H9 (cell line): ENCODE measurements at regions not wholly inside any gene's neighbourhood (a gene's known extent, or its start where the extent isn't known, plus 50 kb on each side); places are given as distances from the start of the nearest gene placed in this dataset.

Source experiments
- DNase-seq: peaks from one replicate; pipeline ENCODE4 v3.0.0-alpha.2; 2017
- H2AFZ ChIP-seq: one replicate; pipeline ENCODE4 v1.6.1; 2013; ENCODE audit warnings: mild to moderate bottlenecking, low read length, control low read depth, moderate library complexity
- H2AK5ac ChIP-seq: 2 replicates; pipeline ENCODE4 v1.6.1; 2013; ENCODE audit warnings: low read length, control low read depth, mixed read lengths; ENCODE audit not compliant: insufficient read length
- H2BK120ac ChIP-seq: one replicate; pipeline ENCODE4 v1.6.1; 2013; ENCODE audit warnings: low read depth, mild to moderate bottlenecking, low read length, control low read depth, inconsistent platforms; ENCODE audit not compliant: poor library complexity, severe bottlenecking
- H2BK12ac ChIP-seq: 2 replicates; pipeline ENCODE4 v1.6.1; 2013; ENCODE audit warnings: low read length, control low read depth, mixed read lengths, low read depth; ENCODE audit not compliant: insufficient read length
- H2BK15ac ChIP-seq: 2 replicates; pipeline ENCODE4 v1.6.1; 2013; ENCODE audit warnings: low read depth, low read length, control low read depth
- H2BK20ac ChIP-seq: one replicate; pipeline ENCODE4 v1.6.1; 2013; ENCODE audit warnings: low read depth, mild to moderate bottlenecking, low read length, control low read depth, inconsistent platforms; ENCODE audit not compliant: poor library complexity, severe bottlenecking
- H2BK5ac ChIP-seq: 2 replicates; pipeline ENCODE4 v1.6.1; 2013; ENCODE audit warnings: low read length, control low read depth, mixed read lengths; ENCODE audit not compliant: insufficient read length
- H3K14ac ChIP-seq: 2 replicates; pipeline ENCODE4 v1.6.1; 2013; ENCODE audit warnings: low read length, control low read depth; ENCODE audit not compliant: insufficient read depth
- H3K18ac ChIP-seq: 2 replicates; pipeline ENCODE4 v1.6.1; 2013; ENCODE audit warnings: low read depth, mild to moderate bottlenecking, mixed read lengths, low read length, control low read depth; ENCODE audit not compliant: insufficient read length
- H3K23ac ChIP-seq: 2 replicates; pipeline ENCODE4 v1.6.1; 2013; ENCODE audit warnings: low read length, control low read depth, mixed read lengths, low read depth; ENCODE audit not compliant: insufficient read length
- H3K23me2 ChIP-seq: 2 replicates; pipeline ENCODE4 v1.6.1; 2013; ENCODE audit warnings: low read depth, mild to moderate bottlenecking, mixed read lengths, low read length, control low read depth; ENCODE audit not compliant: insufficient read length, poor library complexity, severe bottlenecking
- H3K27ac ChIP-seq: 2 replicates; pipeline ENCODE4 v1.5.1; 2013; ENCODE audit warnings: low read length, control low read depth, mixed read lengths, low read depth; ENCODE audit not compliant: insufficient read length
- H3K27me3 ChIP-seq: 2 replicates; pipeline ENCODE4 v1.6.1; 2013; ENCODE audit warnings: low read length, control low read depth, inconsistent platforms; ENCODE audit not compliant: insufficient read depth
- H3K4ac ChIP-seq: 2 replicates; pipeline ENCODE4 v1.6.1; 2013; ENCODE audit warnings: low read depth, mild to moderate bottlenecking, control low read depth, inconsistent platforms, low read length, moderate library complexity
- H3K4me1 ChIP-seq: 2 replicates; pipeline ENCODE4 v1.6.1; 2013; ENCODE audit warnings: low read length, control low read depth, inconsistent platforms; ENCODE audit not compliant: insufficient read depth
- H3K4me2 ChIP-seq: 2 replicates; pipeline ENCODE4 v1.6.1; 2013; ENCODE audit warnings: low read length, control low read depth, mixed read lengths; ENCODE audit not compliant: insufficient read length, insufficient read depth
- H3K56ac ChIP-seq: 2 replicates; pipeline ENCODE4 v1.6.1; 2013; ENCODE audit warnings: low read depth, mild to moderate bottlenecking, mixed read lengths, low read length, control low read depth; ENCODE audit not compliant: insufficient read length
- H3K79me1 ChIP-seq: 2 replicates; pipeline ENCODE4 v1.6.1; 2013; ENCODE audit warnings: low read depth, mild to moderate bottlenecking, moderate library complexity, low read length, control low read depth, inconsistent platforms; ENCODE audit not compliant: insufficient read depth, poor library complexity, severe bottlenecking
- H3K79me2 ChIP-seq: 2 replicates; pipeline ENCODE4 v1.6.1; 2013; ENCODE audit warnings: low read length, control low read depth, inconsistent platforms; ENCODE audit not compliant: insufficient read depth
- H3K9ac ChIP-seq: 2 replicates; pipeline ENCODE4 v1.6.1; 2013; ENCODE audit warnings: low read length, control low read depth, mixed read lengths; ENCODE audit not compliant: insufficient read length; ENCODE audit errors: extremely low read depth
- H3K9me3 ChIP-seq: one replicate; pipeline ENCODE4 v1.6.1; 2013; ENCODE audit warnings: low read depth, low read length, inconsistent platforms; ENCODE audit not compliant: control insufficient read depth
- H3T11ph ChIP-seq: one replicate; pipeline ENCODE4 v1.6.1; 2013; ENCODE audit warnings: mild to moderate bottlenecking, low read length, control low read depth, inconsistent platforms
- H4K20me1 ChIP-seq: one replicate; pipeline ENCODE4 v1.6.1; 2013; ENCODE audit not compliant: control insufficient read depth, insufficient read length, insufficient read depth
- H4K5ac ChIP-seq: 2 replicates; pipeline ENCODE4 v1.6.1; 2013; ENCODE audit warnings: low read depth, mild to moderate bottlenecking, mixed read lengths, low read length, control low read depth; ENCODE audit not compliant: insufficient read length
- H4K8ac ChIP-seq: replicated peaks from 2 replicates; pipeline ENCODE4 v1.6.1; 2013; ENCODE audit warnings: low read length, control low read depth, mixed read lengths, low read depth; ENCODE audit not compliant: insufficient read length
- H4K91ac ChIP-seq: 2 replicates; pipeline ENCODE4 v1.6.1; 2013; ENCODE audit warnings: low read depth, mild to moderate bottlenecking, moderate library complexity, mixed read lengths, low read length, control low read depth; ENCODE audit not compliant: insufficient read length
- H3K27ac Mint-ChIP-seq, 3 experiments: 2 replicates in 2 of 3; 3 replicates in 1 of 3; pipeline ENCODE4 v1.8.0; 2020 to 2021; ENCODE audit warnings: mixed read lengths in 3 of 3, mild to moderate bottlenecking in 1 of 3, moderate library complexity in 1 of 3
- H3K27me3 Mint-ChIP-seq: 2 replicates; pipeline ENCODE4 v1.8.0; 2021; ENCODE audit warnings: low read depth, mild to moderate bottlenecking, moderate library complexity, mixed read lengths
- H3K36me3 Mint-ChIP-seq, 3 experiments: 2 replicates in 2 of 3; 3 replicates in 1 of 3; pipeline ENCODE4 v1.8.0; 2020 to 2021; ENCODE audit warnings: low read depth in 3 of 3, mixed read lengths in 3 of 3; ENCODE audit not compliant: insufficient read depth in 1 of 3
- H3K4me1 Mint-ChIP-seq, 2 experiments: 2 replicates each; pipeline ENCODE4 v1.8.0; 2020; ENCODE audit warnings: mixed read lengths in 2 of 2
- H3K4me3 Mint-ChIP-seq, 2 experiments: 2 replicates in 1 of 2; 3 replicates in 1 of 2; pipeline ENCODE4 v1.8.0; 2020 to 2021; ENCODE audit warnings: mild to moderate bottlenecking in 2 of 2, mixed read lengths in 2 of 2, moderate library complexity in 1 of 2
- H3K9me3 Mint-ChIP-seq, 2 experiments: 2 replicates in 1 of 2; 3 replicates in 1 of 2; pipeline ENCODE4 v1.8.0; 2020; ENCODE audit warnings: mild to moderate bottlenecking in 2 of 2, mixed read lengths in 2 of 2, moderate library complexity in 1 of 2
- TF ChIP-seq, protein P1 (sequence below): fragments of 200-600 bp; sonication (generic); conservative IDR thresholded peaks from 3 replicates; pipeline ENCODE4 v1.8.0; 2021; ENCODE audit warnings: antibody characterized with exemption, mild to moderate bottlenecking

DNA sequence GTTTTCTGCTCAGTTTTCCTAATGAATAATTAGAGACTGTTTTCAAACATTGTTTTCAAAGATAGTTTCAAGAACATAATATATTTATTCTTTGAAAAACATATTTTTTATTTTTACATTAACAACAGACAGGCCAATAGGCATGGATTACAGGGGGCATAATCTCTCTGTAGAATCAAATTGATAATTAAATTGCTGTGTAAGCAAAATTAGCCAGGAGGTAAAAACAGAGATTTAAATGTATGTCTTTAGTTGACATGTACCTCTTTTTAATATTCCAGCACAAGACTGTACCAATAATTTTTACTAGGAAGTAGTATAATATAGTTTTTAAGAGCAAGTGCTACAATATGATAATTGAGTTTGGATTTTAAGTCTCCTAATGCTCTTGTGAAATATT is 1444.5 kb downstream of the BRINP3 start:
- no peak overlapping the region for H3K56ac ChIP-seq
- Mint-ChIP-seq H3K27ac (no peak overlapping the region), H3K9me3 (no peaks in the 10 kb centered on the region), H3K4me3 (no peak overlapping the region), H3K4me1 (peaks cover 0 to 3% of the 10 kb centered on the region in 2 experiments; a peak in 1 of 4 replicates), H3K36me3 (no peaks in the 10 kb centered on the region), H3K27me3 (no peaks in the 10 kb centered on the region)
- H4K20me1 ChIP-seq: no peaks in the 10 kb centered on the region
- H4K8ac ChIP-seq: no peak overlapping the region
- no peaks in the 10 kb centered on the region for H3K4me1 ChIP-seq
- H3K14ac ChIP-seq: no peak overlapping the region
- no peak for DNase-seq
- H2AFZ ChIP-seq: no peak overlapping the region
- no peaks in the 10 kb centered on the region for H3K79me2 ChIP-seq
- no peak overlapping the region for H4K5ac ChIP-seq
- H3K23ac ChIP-seq: no peak overlapping the region
- H2BK120ac ChIP-seq: no peak overlapping the region
- H3K27ac ChIP-seq: no peak overlapping the region
- no peak overlapping the region for H3K4me2 ChIP-seq
- TF ChIP-seq, protein P1, sequence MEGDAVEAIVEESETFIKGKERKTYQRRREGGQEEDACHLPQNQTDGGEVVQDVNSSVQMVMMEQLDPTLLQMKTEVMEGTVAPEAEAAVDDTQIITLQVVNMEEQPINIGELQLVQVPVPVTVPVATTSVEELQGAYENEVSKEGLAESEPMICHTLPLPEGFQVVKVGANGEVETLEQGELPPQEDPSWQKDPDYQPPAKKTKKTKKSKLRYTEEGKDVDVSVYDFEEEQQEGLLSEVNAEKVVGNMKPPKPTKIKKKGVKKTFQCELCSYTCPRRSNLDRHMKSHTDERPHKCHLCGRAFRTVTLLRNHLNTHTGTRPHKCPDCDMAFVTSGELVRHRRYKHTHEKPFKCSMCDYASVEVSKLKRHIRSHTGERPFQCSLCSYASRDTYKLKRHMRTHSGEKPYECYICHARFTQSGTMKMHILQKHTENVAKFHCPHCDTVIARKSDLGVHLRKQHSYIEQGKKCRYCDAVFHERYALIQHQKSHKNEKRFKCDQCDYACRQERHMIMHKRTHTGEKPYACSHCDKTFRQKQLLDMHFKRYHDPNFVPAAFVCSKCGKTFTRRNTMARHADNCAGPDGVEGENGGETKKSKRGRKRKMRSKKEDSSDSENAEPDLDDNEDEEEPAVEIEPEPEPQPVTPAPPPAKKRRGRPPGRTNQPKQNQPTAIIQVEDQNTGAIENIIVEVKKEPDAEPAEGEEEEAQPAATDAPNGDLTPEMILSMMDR: no peak
- no peak overlapping the region for H2BK5ac ChIP-seq
- no peak overlapping the region for H3K9ac ChIP-seq
- H3K79me1 ChIP-seq: no peaks in the 10 kb centered on the region
- H2BK15ac ChIP-seq: no peak overlapping the region
- no peak overlapping the region for H3T11ph ChIP-seq
- H2BK20ac ChIP-seq: no peak overlapping the region
- H3K23me2 ChIP-seq: no peaks in the 10 kb centered on the region
- no peak overlapping the region for H2AK5ac ChIP-seq
- no peak overlapping the region for H3K18ac ChIP-seq
- no peaks in the 10 kb centered on the region for H3K27me3 ChIP-seq
- H3K4ac ChIP-seq: no peak overlapping the region
- H4K91ac ChIP-seq: no peak overlapping the region
- H2BK12ac ChIP-seq: no peak overlapping the region
- no peaks in the 10 kb centered on the region for H3K9me3 ChIP-seq
